Epithelial cell of esophagus (primary cell): ENCODE measurements at regions not wholly inside any gene's neighbourhood (a gene's known extent, or its start where the extent isn't known, plus 50 kb on each side); places are given as distances from the start of the nearest gene placed in this dataset.
"Not testable (repeated sequence)": the region's sequence is repeated elsewhere in the genome, so short reads cannot be mapped to it uniquely, and the experiment has no call there.

Experiments used
- DNase-seq: peaks from one replicate; pipeline ENCODE4 v3.0.0; 2010; ENCODE audit warnings: low read depth
- H3K4me3 ChIP-seq: 2 replicates; pipeline ENCODE4 v1.5.1; 2011; ENCODE audit warnings: mild to moderate bottlenecking, low read length, control low read depth
- CTCF ChIP-seq: IDR thresholded peaks from 2 replicates; pipeline ENCODE4 v1.5.1; 2011; ENCODE audit warnings: low read depth, mild to moderate bottlenecking, low read length, control low read depth, inconsistent platforms; ENCODE audit not compliant: insufficient read depth; ENCODE audit errors: missing control alignments

- TF ChIP-seq CTCF, result no peak
- no peak for DNase-seq
- H3K4me3 ChIP-seq, result no peak overlapping the region
Measured at GRCh38 chr13:20313896-20314295, 81.8 kb upstream of the GJB6 start.

- H3K4me3 ChIP-seq, result no peak overlapping the region
- DNase-seq, result no peak
- TF ChIP-seq CTCF, result no peak
Measured at GRCh38 chr13:20312292-20312691, 80.2 kb upstream of the GJB6 start.

- no peak for TF ChIP-seq CTCF
- H3K4me3 ChIP-seq, result no peak overlapping the region
- no peak for DNase-seq
Measured at GRCh38 chr13:20311596-20311995, 79.5 kb upstream of the GJB6 start.

GRCh38 chr13:20311022-20311421 is 78.9 kb upstream of the GJB6 start:
- no peak overlapping the region for H3K4me3 ChIP-seq
- no peak for DNase-seq
- no peak for TF ChIP-seq CTCF

- no peak for TF ChIP-seq CTCF
- DNase-seq, result no peak
Measured at GRCh38 chr13:20306039-20306438, 73.9 kb upstream of the GJB6 start.

GRCh38 chr13:20305587-20305986 is 73.5 kb upstream of the GJB6 start:
- H3K4me3 ChIP-seq, result no peak overlapping the region
- no peak for DNase-seq
- no peak for TF ChIP-seq CTCF

More at GRCh38 chr13:20306039-20306438, 73.9 kb upstream of the GJB6 start:
- H3K4me3 ChIP-seq, result no peak overlapping the region

GRCh38 chr13:20304061-20304460 is 71.9 kb upstream of the GJB6 start:
- DNase-seq, H3K4me3 ChIP-seq: not testable (repeated sequence)

- no peak overlapping the region for H3K4me3 ChIP-seq
- DNase-seq, result peak; percentile 42
- no peak for TF ChIP-seq CTCF
Measured at GRCh38 chr13:20303636-20304035, 71.5 kb upstream of the GJB6 start.
